ENCODE measurements at regions not wholly inside any gene's neighbourhood (a gene's known extent, or its start where the extent isn't known, plus 50 kb on each side); places are given as distances from the start of the nearest gene placed in this dataset.
A peak's percentile ranks its signal among the peaks of the same experiment; 100 is the strongest.

GRCh38 chr13:86464193-86464592, 665.0 kb upstream of the SLITRK6 start:
- peak; percentile 39; the same call in 1 of the 2 replicates for TF ChIP-seq CTCF (conservative IDR thresholded peaks at IDR 0.05; ENCODE audit: low read length)
- no peak for TF ChIP-seq EZH2phosphoT487 (IDR thresholded peaks at IDR 0.05; ENCODE audit: borderline replicate concordance, low read depth, low read length)
